Hepatic stellate cell (primary cell): ENCODE measurements at regions not wholly inside any gene's neighbourhood (a gene's known extent, or its start where the extent isn't known, plus 50 kb on each side); places are given as distances from the start of the nearest gene placed in this dataset.

Experiments
- DNase-seq: peaks from one replicate; pipeline ENCODE4 v3.0.0; 2011; ENCODE audit warnings: low spot score

GRCh38 chr7:109295158-109295557 is 725.5 kb downstream of the DNAJB9 start:
- no peak for DNase-seq

- no peak for DNase-seq
These were observed 739.1 kb downstream of the DNAJB9 start for GRCh38 chr7:109308816-109309215.

DNA sequence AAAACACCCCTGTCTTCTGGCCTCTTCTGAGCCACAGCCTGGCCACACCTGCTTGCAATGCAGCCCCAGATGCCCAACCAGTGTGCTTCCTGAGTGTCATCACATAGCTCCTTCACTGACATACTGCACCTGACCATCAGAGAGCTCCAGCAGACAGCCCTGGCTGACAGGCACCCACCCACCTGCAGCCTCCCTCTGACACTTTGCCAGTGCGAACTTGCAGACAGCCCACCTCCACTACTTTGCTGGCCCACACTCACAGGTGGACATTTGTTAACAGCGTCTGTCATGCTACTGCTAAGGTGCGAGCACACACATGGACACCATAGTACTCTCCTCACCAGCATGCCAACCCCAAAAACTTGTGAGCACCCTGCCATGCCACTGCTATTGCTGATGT is 740.1 kb downstream of the DNAJB9 start:
- DNase-seq: no peak

- DNase-seq: no peak
These were observed 748.5 kb downstream of the DNAJB9 start for GRCh38 chr7:109318136-109318535.

GRCh38 chr7:109322833-109323232 is 753.2 kb downstream of the DNAJB9 start:
- no peak for DNase-seq

GRCh38 chr7:109331423-109331822 is 761.7 kb downstream of the DNAJB9 start:
- DNase-seq: no peak

DNA sequence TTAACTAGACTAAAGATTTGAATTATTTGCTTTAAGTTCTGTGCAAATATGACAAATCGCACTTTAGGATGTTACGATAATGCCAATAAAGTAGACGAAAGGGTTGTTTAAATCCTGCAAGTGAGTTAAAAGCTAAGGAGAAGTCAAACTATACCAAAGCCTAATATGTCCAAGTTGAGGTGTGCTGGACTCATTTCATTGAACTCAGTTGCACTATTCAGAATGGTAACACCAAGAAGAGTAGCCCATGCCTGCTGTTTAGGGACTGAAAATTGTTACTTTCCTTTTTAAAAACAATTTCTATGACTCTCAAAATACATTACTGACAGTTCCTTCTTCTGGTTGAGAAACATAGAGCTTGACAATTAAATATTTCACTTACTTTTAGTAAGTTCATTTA is 766.3 kb downstream of the DNAJB9 start:
- no peak for DNase-seq

DNA sequence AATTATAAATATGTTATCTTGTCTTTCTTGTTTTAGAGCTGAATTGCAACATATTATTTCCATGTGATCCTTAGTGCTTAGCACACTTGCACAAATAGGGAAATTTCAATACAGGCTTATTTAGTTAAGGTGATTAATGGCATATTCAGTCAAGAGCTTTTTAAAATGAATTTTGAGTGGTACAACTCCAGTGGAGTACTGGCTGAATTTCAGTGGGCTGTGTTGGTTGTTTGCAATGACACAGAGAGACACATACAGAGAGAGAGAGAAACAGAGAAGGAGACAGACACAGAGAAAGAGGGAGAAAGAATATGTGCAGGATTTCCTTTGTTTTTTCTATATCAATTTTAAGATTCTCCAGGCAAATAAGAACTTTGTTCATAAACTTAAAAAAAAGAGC is 766.9 kb downstream of the DNAJB9 start:
- no peak for DNase-seq

- DNase-seq: no peak
These were observed 774.0 kb downstream of the DNAJB9 start for GRCh38 chr7:109343678-109344077.

DNA sequence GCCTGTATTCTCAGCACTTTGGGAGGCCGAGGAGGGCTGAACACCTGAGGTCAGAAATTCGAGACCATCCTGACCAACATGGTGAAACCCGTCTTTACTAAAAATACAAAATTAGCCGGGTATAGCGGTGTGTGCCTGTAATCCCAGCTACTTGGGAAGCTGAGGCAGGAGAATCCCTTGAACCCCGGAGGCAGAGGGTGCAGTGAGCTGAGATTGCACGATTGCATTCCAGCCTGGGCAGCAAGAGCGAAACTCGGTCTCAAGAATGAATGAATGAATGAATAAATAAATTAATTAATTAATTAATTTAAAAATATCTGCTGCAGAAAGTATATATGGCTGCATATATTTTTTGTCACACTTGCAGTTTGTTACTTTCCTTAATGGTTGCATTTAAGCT is 781.8 kb downstream of the DNAJB9 start:
- no peak for DNase-seq

- no peak for DNase-seq
These were observed 784.3 kb downstream of the DNAJB9 start for GRCh38 chr7:109354000-109354399.

- no peak for DNase-seq
These were observed 784.9 kb downstream of the DNAJB9 start for GRCh38 chr7:109354552-109354951.

DNA sequence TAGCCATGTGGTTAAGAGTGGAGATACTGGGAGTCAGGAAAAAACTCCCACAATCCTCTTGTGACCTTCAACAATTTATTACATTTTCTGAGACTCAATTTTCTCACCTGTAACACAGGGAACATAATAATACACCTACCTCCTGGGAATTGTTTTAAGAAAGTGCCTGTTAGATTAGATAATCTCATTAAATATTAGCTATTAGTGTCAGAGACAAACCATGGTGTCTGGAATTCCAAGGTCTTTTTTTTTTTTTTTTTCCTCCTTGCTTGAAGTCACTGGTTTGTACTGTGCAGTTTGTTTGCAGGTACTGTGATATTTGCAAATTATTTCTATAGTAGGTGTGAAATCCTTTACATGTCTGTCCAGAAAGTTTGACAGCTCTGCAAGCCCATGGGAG is 806.1 kb downstream of the DNAJB9 start:
- DNase-seq: no peak

GRCh38 chr7:109376576-109376975 is 806.9 kb downstream of the DNAJB9 start:
- DNase-seq: no peak

DNA sequence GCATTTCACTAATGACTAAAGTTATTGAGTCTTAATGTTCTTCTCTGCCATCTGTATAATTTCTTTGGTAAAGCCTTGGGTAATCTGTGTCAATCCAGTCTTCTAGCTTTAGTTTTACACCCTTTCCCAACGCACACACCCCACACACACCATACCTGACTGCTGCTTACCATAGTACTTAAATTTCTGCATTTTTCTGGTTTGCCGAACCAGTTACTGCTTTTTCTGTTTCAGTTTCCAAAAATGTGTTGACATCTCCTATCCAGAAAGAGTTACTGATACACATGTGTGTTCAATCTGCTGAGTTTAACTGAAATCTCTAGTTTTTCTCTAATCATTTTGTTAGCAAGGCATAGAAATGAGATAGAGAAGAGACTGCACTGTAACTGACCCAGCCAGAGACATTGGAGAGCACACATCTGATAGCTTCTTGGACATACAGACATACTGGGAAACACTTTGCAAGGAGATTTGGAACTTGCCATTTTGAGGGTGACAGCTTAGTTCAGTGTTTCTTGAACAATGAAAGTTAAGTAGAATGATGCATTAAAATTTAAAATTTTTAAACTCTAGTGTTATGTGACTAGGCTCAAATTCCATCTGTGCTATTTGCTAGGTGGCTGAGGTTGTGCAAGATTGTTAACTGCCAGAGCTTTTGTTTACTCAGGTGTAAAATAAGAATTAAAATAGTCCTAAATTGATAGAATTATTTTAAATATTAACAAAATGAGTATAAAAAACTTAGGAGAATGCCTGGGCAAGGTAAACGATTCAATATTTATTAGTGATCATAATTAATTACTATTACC is 807.6 kb downstream of the DNAJB9 start:
- DNase-seq: no peak

GRCh38 chr7:109386959-109387358 is 817.3 kb downstream of the DNAJB9 start:
- DNase-seq: no peak

- DNase-seq: no peak
These were observed 817.9 kb downstream of the DNAJB9 start for GRCh38 chr7:109387530-109387929.

- no peak for DNase-seq
These were observed 821.6 kb downstream of the DNAJB9 start for GRCh38 chr7:109391240-109391639.

DNA sequence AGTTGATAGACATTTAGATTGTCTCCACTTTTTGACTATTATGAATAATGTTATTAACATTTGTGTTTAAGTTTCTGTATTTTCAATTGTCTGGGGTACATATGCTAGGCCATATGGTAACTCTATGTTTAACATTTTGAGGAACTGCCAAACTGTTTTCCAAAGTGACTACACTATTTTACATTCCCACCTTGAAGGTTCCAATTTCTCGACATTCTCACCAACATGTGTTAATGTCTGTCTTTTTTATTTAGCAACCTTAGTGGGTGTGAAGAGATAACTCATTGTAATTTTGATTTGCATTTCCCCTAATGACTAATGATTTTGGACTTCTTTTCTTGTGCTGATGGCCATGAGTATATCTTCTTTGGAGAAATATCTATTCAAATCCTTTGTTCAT is 832.4 kb downstream of the DNAJB9 start:
- DNase-seq: no peak

- DNase-seq: no peak
These were observed 838.1 kb downstream of the DNAJB9 start for GRCh38 chr7:109407756-109408155.

DNA sequence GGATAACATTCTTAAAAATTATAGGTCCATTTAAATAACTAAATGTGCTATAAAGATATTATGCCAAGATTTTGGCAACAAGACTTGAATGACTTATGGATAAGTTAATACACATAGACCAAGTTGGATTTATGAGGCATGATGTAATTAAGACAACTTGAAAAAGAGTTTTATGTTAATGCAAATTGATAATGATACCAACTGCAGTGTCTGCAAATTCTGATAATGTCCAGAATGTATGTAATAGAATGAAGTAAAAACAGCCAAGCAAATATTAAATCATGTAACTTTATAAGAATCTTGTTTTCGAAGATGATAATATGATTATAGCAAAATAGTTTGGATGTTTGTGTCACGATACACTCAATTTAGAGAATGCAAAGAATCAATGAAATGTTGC is 868.3 kb downstream of the DNAJB9 start:
- no peak for DNase-seq

GRCh38 chr7:109449760-109450159 is 880.1 kb downstream of the DNAJB9 start:
- DNase-seq: no peak

DNA sequence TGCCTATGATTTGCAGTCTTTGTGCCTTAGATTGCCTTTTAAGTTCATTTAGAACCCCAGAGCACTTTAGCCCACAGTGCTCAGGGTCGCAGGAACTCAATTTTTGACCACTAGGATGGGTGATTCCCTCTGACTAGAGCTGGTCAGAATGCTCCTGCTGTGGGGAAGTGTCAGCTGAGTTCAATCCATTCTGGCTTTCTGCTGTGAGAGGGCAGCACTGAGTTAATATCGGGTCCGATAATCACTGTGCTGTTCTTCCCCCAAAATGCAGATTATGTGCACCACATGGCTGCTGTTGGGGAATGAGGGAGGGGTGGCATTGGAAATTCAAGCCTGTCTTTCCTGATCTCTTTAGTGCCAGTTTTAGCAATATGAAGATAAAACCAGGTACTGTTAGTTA is 886.4 kb downstream of the DNAJB9 start:
- no peak for DNase-seq

- no peak for DNase-seq
These were observed 890.6 kb downstream of the DNAJB9 start for GRCh38 chr7:109460296-109460695.
